Loucy (cell line): ENCODE measurements at regions not wholly inside any gene's neighbourhood (a gene's known extent, or its start where the extent isn't known, plus 50 kb on each side); places are given as distances from the start of the nearest gene placed in this dataset.

Source experiments
- H2AFZ ChIP-seq: fragments of 200-600 bp; sonication (generic); 2 replicates; pipeline ENCODE4 v1.6.0; 2016; ENCODE audit warnings: antibody characterized with exemption, mild to moderate bottlenecking, low read length, moderate library complexity
- H3F3A ChIP-seq: fragments of 200-600 bp; 2 replicates; pipeline ENCODE4 v1.6.0; 2016; ENCODE audit warnings: antibody characterized with exemption, low read depth, mild to moderate bottlenecking
- H3K27me3 ChIP-seq: fragments of 200-600 bp; sonication (generic); 2 replicates; pipeline ENCODE4 v1.6.1; 2014; ENCODE audit warnings: low read length, mild to moderate bottlenecking; ENCODE audit not compliant: insufficient read depth, poor library complexity, severe bottlenecking
- H3K36me3 ChIP-seq: fragments of 200-600 bp; sonication (generic); 2 replicates; pipeline ENCODE4 v1.6.1; 2016; ENCODE audit warnings: low read length; ENCODE audit not compliant: insufficient read depth
- H3K4me1 ChIP-seq: fragments of 200-600 bp; sonication (generic); 2 replicates; pipeline ENCODE4 v1.5.1; 2014; ENCODE audit warnings: low read length, mild to moderate bottlenecking; ENCODE audit not compliant: insufficient read depth, poor library complexity, severe bottlenecking
- H3K4me2 ChIP-seq: fragments of 200-600 bp; sonication (generic); 2 replicates; pipeline ENCODE4 v1.6.0; 2014; ENCODE audit warnings: antibody characterized with exemption, low read length, low read depth, mild to moderate bottlenecking; ENCODE audit not compliant: poor library complexity, severe bottlenecking
- H3K4me3 ChIP-seq: fragments of 200-600 bp; sonication (generic); 2 replicates; pipeline ENCODE4 v1.5.1; 2014; ENCODE audit warnings: low read length, mild to moderate bottlenecking, mixed read lengths; ENCODE audit not compliant: poor library complexity, severe bottlenecking
- H3K79me2 ChIP-seq: fragments of 200-600 bp; sonication (generic); 2 replicates; pipeline ENCODE4 v1.6.1; 2014; ENCODE audit warnings: low read length; ENCODE audit not compliant: insufficient read depth
- H3K9ac ChIP-seq: fragments of 200-600 bp; sonication (generic); 2 replicates; pipeline ENCODE4 v1.6.0; 2014; ENCODE audit warnings: mild to moderate bottlenecking, low read depth, low read length, moderate library complexity; ENCODE audit not compliant: poor library complexity, severe bottlenecking
- H3K9me2 ChIP-seq: fragments of 200-600 bp; sonication (generic); replicated peaks from 2 replicates; pipeline ENCODE4 v1.6.1; 2016; ENCODE audit warnings: low read depth, low read length, mixed read lengths
- H3K9me3 ChIP-seq: fragments of 200-600 bp; sonication (generic); 2 replicates; pipeline ENCODE4 v1.6.1; 2014; ENCODE audit warnings: mild to moderate bottlenecking, antibody characterized with exemption, low read length, low read depth; ENCODE audit not compliant: insufficient read depth
- H4K20me1 ChIP-seq: fragments of 200-600 bp; sonication (generic); 2 replicates; pipeline ENCODE4 v1.6.0; 2014; ENCODE audit warnings: antibody characterized with exemption, low read length, mild to moderate bottlenecking; ENCODE audit not compliant: insufficient read depth, poor library complexity, severe bottlenecking
- EZH2phosphoT487 ChIP-seq: fragments of 200-600 bp; IDR thresholded peaks from 2 replicates; pipeline ENCODE4 v1.6.1; 2018; ENCODE audit warnings: antibody characterized with exemption, mild to moderate bottlenecking, moderate library complexity, borderline replicate concordance
- TF ChIP-seq, protein P1 (sequence below): fragments of 200-600 bp; sonication (generic); conservative IDR thresholded peaks from 2 replicates; pipeline ENCODE4 v1.5.1; 2014; ENCODE audit warnings: mild to moderate bottlenecking, antibody characterized with exemption, low read length

GRCh38 chr10:114771749-114772148 lies 49.8 kb upstream of the FHIP2A start:
- Histone ChIP-seq H3K79me2 (peaks cover 82% of the 10 kb centered on the region), H3K4me1 (peaks cover 10% of the 10 kb centered on the region), H3K4me3 (no peak overlapping the region), H3K36me3 (peaks cover 22% of the 10 kb centered on the region), H3K9me3 (no peaks in the 10 kb centered on the region), H3K9me2 (no peaks in the 10 kb centered on the region), H3F3A (no peaks in the 10 kb centered on the region), H3K9ac (no peak overlapping the region), H4K20me1 (peaks cover 52% of the 10 kb centered on the region), H3K4me2 (no peak overlapping the region), H2AFZ (no peak overlapping the region), H3K27me3 (no peaks in the 10 kb centered on the region)
- TF ChIP-seq, protein P1, sequence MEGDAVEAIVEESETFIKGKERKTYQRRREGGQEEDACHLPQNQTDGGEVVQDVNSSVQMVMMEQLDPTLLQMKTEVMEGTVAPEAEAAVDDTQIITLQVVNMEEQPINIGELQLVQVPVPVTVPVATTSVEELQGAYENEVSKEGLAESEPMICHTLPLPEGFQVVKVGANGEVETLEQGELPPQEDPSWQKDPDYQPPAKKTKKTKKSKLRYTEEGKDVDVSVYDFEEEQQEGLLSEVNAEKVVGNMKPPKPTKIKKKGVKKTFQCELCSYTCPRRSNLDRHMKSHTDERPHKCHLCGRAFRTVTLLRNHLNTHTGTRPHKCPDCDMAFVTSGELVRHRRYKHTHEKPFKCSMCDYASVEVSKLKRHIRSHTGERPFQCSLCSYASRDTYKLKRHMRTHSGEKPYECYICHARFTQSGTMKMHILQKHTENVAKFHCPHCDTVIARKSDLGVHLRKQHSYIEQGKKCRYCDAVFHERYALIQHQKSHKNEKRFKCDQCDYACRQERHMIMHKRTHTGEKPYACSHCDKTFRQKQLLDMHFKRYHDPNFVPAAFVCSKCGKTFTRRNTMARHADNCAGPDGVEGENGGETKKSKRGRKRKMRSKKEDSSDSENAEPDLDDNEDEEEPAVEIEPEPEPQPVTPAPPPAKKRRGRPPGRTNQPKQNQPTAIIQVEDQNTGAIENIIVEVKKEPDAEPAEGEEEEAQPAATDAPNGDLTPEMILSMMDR, result no peak
- TF ChIP-seq EZH2phosphoT487, result no peak
